H9 (cell line): ENCODE measurements at regions not wholly inside any gene's neighbourhood (a gene's known extent, or its start where the extent isn't known, plus 50 kb on each side); places are given as distances from the start of the nearest gene placed in this dataset.

Experiments used
- DNase-seq: peaks from one replicate; pipeline ENCODE4 v3.0.0-alpha.2; 2017
- H2AFZ ChIP-seq: one replicate; pipeline ENCODE4 v1.6.1; 2013; ENCODE audit warnings: mild to moderate bottlenecking, low read length, control low read depth, moderate library complexity
- H2AK5ac ChIP-seq: 2 replicates; pipeline ENCODE4 v1.6.1; 2013; ENCODE audit warnings: low read length, control low read depth, mixed read lengths; ENCODE audit not compliant: insufficient read length
- H2BK120ac ChIP-seq: one replicate; pipeline ENCODE4 v1.6.1; 2013; ENCODE audit warnings: low read depth, mild to moderate bottlenecking, low read length, control low read depth, inconsistent platforms; ENCODE audit not compliant: poor library complexity, severe bottlenecking
- H2BK12ac ChIP-seq: 2 replicates; pipeline ENCODE4 v1.6.1; 2013; ENCODE audit warnings: low read length, control low read depth, mixed read lengths, low read depth; ENCODE audit not compliant: insufficient read length
- H2BK15ac ChIP-seq: 2 replicates; pipeline ENCODE4 v1.6.1; 2013; ENCODE audit warnings: low read depth, low read length, control low read depth
- H2BK20ac ChIP-seq: one replicate; pipeline ENCODE4 v1.6.1; 2013; ENCODE audit warnings: low read depth, mild to moderate bottlenecking, low read length, control low read depth, inconsistent platforms; ENCODE audit not compliant: poor library complexity, severe bottlenecking
- H2BK5ac ChIP-seq: 2 replicates; pipeline ENCODE4 v1.6.1; 2013; ENCODE audit warnings: low read length, control low read depth, mixed read lengths; ENCODE audit not compliant: insufficient read length
- H3K14ac ChIP-seq: 2 replicates; pipeline ENCODE4 v1.6.1; 2013; ENCODE audit warnings: low read length, control low read depth; ENCODE audit not compliant: insufficient read depth
- H3K18ac ChIP-seq: 2 replicates; pipeline ENCODE4 v1.6.1; 2013; ENCODE audit warnings: low read depth, mild to moderate bottlenecking, mixed read lengths, low read length, control low read depth; ENCODE audit not compliant: insufficient read length
- H3K23ac ChIP-seq: 2 replicates; pipeline ENCODE4 v1.6.1; 2013; ENCODE audit warnings: low read length, control low read depth, mixed read lengths, low read depth; ENCODE audit not compliant: insufficient read length
- H3K23me2 ChIP-seq: 2 replicates; pipeline ENCODE4 v1.6.1; 2013; ENCODE audit warnings: low read depth, mild to moderate bottlenecking, mixed read lengths, low read length, control low read depth; ENCODE audit not compliant: insufficient read length, poor library complexity, severe bottlenecking
- H3K27ac ChIP-seq: 2 replicates; pipeline ENCODE4 v1.5.1; 2013; ENCODE audit warnings: low read length, control low read depth, mixed read lengths, low read depth; ENCODE audit not compliant: insufficient read length
- H3K27me3 ChIP-seq: 2 replicates; pipeline ENCODE4 v1.6.1; 2013; ENCODE audit warnings: low read length, control low read depth, inconsistent platforms; ENCODE audit not compliant: insufficient read depth
- H3K4ac ChIP-seq: 2 replicates; pipeline ENCODE4 v1.6.1; 2013; ENCODE audit warnings: low read depth, mild to moderate bottlenecking, control low read depth, inconsistent platforms, low read length, moderate library complexity
- H3K4me1 ChIP-seq: 2 replicates; pipeline ENCODE4 v1.6.1; 2013; ENCODE audit warnings: low read length, control low read depth, inconsistent platforms; ENCODE audit not compliant: insufficient read depth
- H3K4me2 ChIP-seq: 2 replicates; pipeline ENCODE4 v1.6.1; 2013; ENCODE audit warnings: low read length, control low read depth, mixed read lengths; ENCODE audit not compliant: insufficient read length, insufficient read depth
- H3K56ac ChIP-seq: 2 replicates; pipeline ENCODE4 v1.6.1; 2013; ENCODE audit warnings: low read depth, mild to moderate bottlenecking, mixed read lengths, low read length, control low read depth; ENCODE audit not compliant: insufficient read length
- H3K79me1 ChIP-seq: 2 replicates; pipeline ENCODE4 v1.6.1; 2013; ENCODE audit warnings: low read depth, mild to moderate bottlenecking, moderate library complexity, low read length, control low read depth, inconsistent platforms; ENCODE audit not compliant: insufficient read depth, poor library complexity, severe bottlenecking
- H3K79me2 ChIP-seq: 2 replicates; pipeline ENCODE4 v1.6.1; 2013; ENCODE audit warnings: low read length, control low read depth, inconsistent platforms; ENCODE audit not compliant: insufficient read depth
- H3K9ac ChIP-seq: 2 replicates; pipeline ENCODE4 v1.6.1; 2013; ENCODE audit warnings: low read length, control low read depth, mixed read lengths; ENCODE audit not compliant: insufficient read length; ENCODE audit errors: extremely low read depth
- H3K9me3 ChIP-seq: one replicate; pipeline ENCODE4 v1.6.1; 2013; ENCODE audit warnings: low read depth, low read length, inconsistent platforms; ENCODE audit not compliant: control insufficient read depth
- H3T11ph ChIP-seq: one replicate; pipeline ENCODE4 v1.6.1; 2013; ENCODE audit warnings: mild to moderate bottlenecking, low read length, control low read depth, inconsistent platforms
- H4K20me1 ChIP-seq: one replicate; pipeline ENCODE4 v1.6.1; 2013; ENCODE audit not compliant: control insufficient read depth, insufficient read length, insufficient read depth
- H4K5ac ChIP-seq: 2 replicates; pipeline ENCODE4 v1.6.1; 2013; ENCODE audit warnings: low read depth, mild to moderate bottlenecking, mixed read lengths, low read length, control low read depth; ENCODE audit not compliant: insufficient read length
- H4K8ac ChIP-seq: replicated peaks from 2 replicates; pipeline ENCODE4 v1.6.1; 2013; ENCODE audit warnings: low read length, control low read depth, mixed read lengths, low read depth; ENCODE audit not compliant: insufficient read length
- H4K91ac ChIP-seq: 2 replicates; pipeline ENCODE4 v1.6.1; 2013; ENCODE audit warnings: low read depth, mild to moderate bottlenecking, moderate library complexity, mixed read lengths, low read length, control low read depth; ENCODE audit not compliant: insufficient read length
- H3K27ac Mint-ChIP-seq, 3 experiments: 2 replicates in 2 of 3; 3 replicates in 1 of 3; pipeline ENCODE4 v1.8.0; 2020 to 2021; ENCODE audit warnings: mixed read lengths in 3 of 3, mild to moderate bottlenecking in 1 of 3, moderate library complexity in 1 of 3
- H3K27me3 Mint-ChIP-seq: 2 replicates; pipeline ENCODE4 v1.8.0; 2021; ENCODE audit warnings: low read depth, mild to moderate bottlenecking, moderate library complexity, mixed read lengths
- H3K36me3 Mint-ChIP-seq, 3 experiments: 2 replicates in 2 of 3; 3 replicates in 1 of 3; pipeline ENCODE4 v1.8.0; 2020 to 2021; ENCODE audit warnings: low read depth in 3 of 3, mixed read lengths in 3 of 3; ENCODE audit not compliant: insufficient read depth in 1 of 3
- H3K4me1 Mint-ChIP-seq, 2 experiments: 2 replicates each; pipeline ENCODE4 v1.8.0; 2020; ENCODE audit warnings: mixed read lengths in 2 of 2
- H3K4me3 Mint-ChIP-seq, 2 experiments: 2 replicates in 1 of 2; 3 replicates in 1 of 2; pipeline ENCODE4 v1.8.0; 2020 to 2021; ENCODE audit warnings: mild to moderate bottlenecking in 2 of 2, mixed read lengths in 2 of 2, moderate library complexity in 1 of 2
- H3K9me3 Mint-ChIP-seq, 2 experiments: 2 replicates in 1 of 2; 3 replicates in 1 of 2; pipeline ENCODE4 v1.8.0; 2020; ENCODE audit warnings: mild to moderate bottlenecking in 2 of 2, mixed read lengths in 2 of 2, moderate library complexity in 1 of 2
- CTCF ChIP-seq: fragments of 200-600 bp; sonication (generic); conservative IDR thresholded peaks from 3 replicates; pipeline ENCODE4 v1.8.0; 2021; ENCODE audit warnings: antibody characterized with exemption, mild to moderate bottlenecking
- WGBS: extraction: QIAGEN DNeasy Blood & Tissue Kit; methylation state at CpG from one replicate; pipeline ENCODE4 v1.1.7; 2013; ENCODE audit warnings: missing lambda C conversion rate, low lambda C conversion rate, mixed read lengths; ENCODE audit not compliant: insufficient read length; ENCODE audit errors: extremely low coverage; 5-methylcytosine and 5-hydroxymethylcytosine counted together

GRCh38 chr12:46087916-46088439 is 97.6 kb upstream of the SCAF11 start:
- Histone ChIP-seq H3K9me3 (peaks cover 49% of the 10 kb centered on the region), H4K5ac (no peak overlapping the region), H3K9ac (no peak overlapping the region), H3K27ac (no peak overlapping the region), H3K4me2 (no peak overlapping the region), H2BK5ac (no peak overlapping the region), H3K56ac (no peak overlapping the region), H3K23ac (no peak overlapping the region), H3K4me1 (no peaks in the 10 kb centered on the region), H3K18ac (no peak overlapping the region), H2AK5ac (no peak overlapping the region), H2BK15ac (no peak overlapping the region), H4K8ac (no peak overlapping the region), H3T11ph (no peak overlapping the region), H3K27me3 (no peaks in the 10 kb centered on the region), H3K23me2 (no peaks in the 10 kb centered on the region), H3K14ac (no peak overlapping the region), H3K4ac (no peak overlapping the region), H4K91ac (no peak overlapping the region), H2BK12ac (no peak overlapping the region), H3K79me1 (no peaks in the 10 kb centered on the region), H4K20me1 (no peaks in the 10 kb centered on the region), H2BK120ac (no peak overlapping the region), H2AFZ (no peak overlapping the region), H2BK20ac (no peak overlapping the region), H3K79me2 (no peaks in the 10 kb centered on the region)
- Mint-ChIP-seq H3K9me3 (peaks cover 80 to 90% of the 10 kb centered on the region in 2 experiments), H3K27me3 (peaks cover 4% of the 10 kb centered on the region; the same call in 1 of the 2 replicates), H3K27ac (no peak overlapping the region), H3K4me3 (no peak overlapping the region), H3K36me3 (peaks cover 12 to 46% (median 32%) of the 10 kb centered on the region in 3 experiments), H3K4me1 (no peaks in the 10 kb centered on the region)
- TF ChIP-seq CTCF: no peak
- WGBS: no CpG with 5 or more reads among the region's 1 CpG
- DNase-seq: no peak
